Gastroesophageal sphincter (tissue), 4 donors: ENCODE measurements at regions not wholly inside any gene's neighbourhood (a gene's known extent, or its start where the extent isn't known, plus 50 kb on each side); places are given as distances from the start of the nearest gene placed in this dataset.

Experiments used
- ATAC-seq: fragments of 150-250 bp; one replicate; pipeline ENCODE4 v1.9.1; 2016; ENCODE audit warnings: mild to moderate bottlenecking, moderate library complexity
- H3K27ac ChIP-seq, 4 donors: fragments of 200-600 bp; sonication (generic) in 3 of 4; 1 replicate in 3 of 4; 2 replicates in 1 of 4; pipeline ENCODE4 v1.5.1; 2016 to 2019
- H3K27me3 ChIP-seq: fragments of 200-600 bp; sonication (generic); one replicate; pipeline ENCODE4 v1.5.1; 2019
- H3K36me3 ChIP-seq, 2 donors: fragments of 200-600 bp; sonication (generic); one replicate each; pipeline ENCODE4 v1.5.1; 2019; ENCODE audit warnings: control low read depth in 1 of 2
- H3K4me1 ChIP-seq, 3 donors: fragments of 200-600 bp; sonication (generic); 1 replicate in 2 of 3; 2 replicates in 1 of 3; pipeline ENCODE4 v1.5.1; 2016 to 2019; ENCODE audit warnings: control low read depth in 2 of 3
- H3K4me3 ChIP-seq, 2 donors: fragments of 200-600 bp; sonication (generic); one replicate each; pipeline ENCODE4 v1.5.1; 2019; ENCODE audit warnings: mild to moderate bottlenecking in 1 of 2, moderate library complexity in 1 of 2
- H3K9me3 ChIP-seq, 3 donors: fragments of 200-600 bp; sonication (generic); one replicate each; pipeline ENCODE4 v1.5.1; 2017 to 2019; ENCODE audit warnings: control low read depth in 2 of 3
- CTCF ChIP-seq, 4 experiments: fragments of 200-600 bp in 2 of 4; fragments of 450-650 bp in 2 of 4; sonication (generic) in 1 of 4; IDR thresholded peaks; one replicate each; pipeline ENCODE4 v1.5.1; 2017 to 2019; ENCODE audit warnings: antibody characterized with exemption in 4 of 4, mild to moderate bottlenecking in 2 of 4, moderate library complexity in 2 of 4
- EP300 ChIP-seq: sonication (generic); formaldehyde crosslinking; IDR thresholded peaks from one replicate; pipeline ENCODE4 v1.6.1; 2017; ENCODE audit warnings: antibody characterized with exemption, mild to moderate bottlenecking
- POLR2A ChIP-seq, 2 donors: fragments of 450-650 bp; IDR thresholded peaks; one replicate each; pipeline ENCODE4 v1.6.1; 2017; ENCODE audit warnings: antibody characterized with exemption in 2 of 2, mild to moderate bottlenecking in 2 of 2, moderate library complexity in 1 of 2
- POLR2AphosphoS5 ChIP-seq: sonication (generic); formaldehyde crosslinking; IDR thresholded peaks from one replicate; pipeline ENCODE4 v1.6.1; 2017; ENCODE audit warnings: antibody characterized with exemption
- WGBS, 2 donors: methylation state at CpG; one replicate each; pipeline ENCODE4 v1.1.5; 2018; ENCODE audit warnings: low coverage in 1 of 2; 5-methylcytosine and 5-hydroxymethylcytosine counted together

GRCh38 chr10:78620985-78621799 is 447.6 kb upstream of the ZMIZ1 start:
- 68 to 83% methylated on average over 4 to 9 of the region's 9 CpGs for WGBS, 2 donors
- ATAC-seq: no peak

GRCh38 chr10:78623578-78624215 is 445.1 kb upstream of the ZMIZ1 start:
- ATAC-seq: peak; percentile 50
- H3K4me3 ChIP-seq: no peak overlapping the region
- 0 to 16% methylated on average over 1 to 4 of the region's 4 CpGs for WGBS, 2 donors
- H3K27me3 ChIP-seq: no peaks in the 10 kb centered on the region
- TF ChIP-seq POLR2A (IDR thresholded peaks at IDR 0.05): no peak
- peak; percentile 59 for TF ChIP-seq POLR2AphosphoS5
- H3K9me3 ChIP-seq: no peaks in the 10 kb centered on the region
- H3K4me1 ChIP-seq: peaks cover 0 to 18% (median 5%) of the 10 kb centered on the region in 3 donors
- no peaks in the 10 kb centered on the region for H3K36me3 ChIP-seq
- H3K27ac ChIP-seq: peak overlapping the region in 2 of 4 donors; percentile 5 to 10

More at GRCh38 chr10:78620985-78621799, 447.6 kb upstream of the ZMIZ1 start:
- Histone ChIP-seq H3K27me3 (no peaks in the 10 kb centered on the region), H3K36me3 (no peaks in the 10 kb centered on the region), H3K4me1 (peaks cover 0 to 18% (median 5%) of the 10 kb centered on the region in 3 donors), H3K4me3 (no peak overlapping the region), H3K9me3 (no peaks in the 10 kb centered on the region), H3K27ac (no peak overlapping the region)
- no peak for TF ChIP-seq POLR2AphosphoS5
- TF ChIP-seq CTCF (IDR thresholded peaks at IDR 0.05): no peak
- TF ChIP-seq POLR2A (IDR thresholded peaks at IDR 0.05): no peak
- no peak for TF ChIP-seq EP300

GRCh38 chr10:78624791-78625190 is 444.0 kb upstream of the ZMIZ1 start:
- H3K36me3 ChIP-seq: no peaks in the 10 kb centered on the region
- WGBS, 2 donors: no CpG with 5 or more reads among the region's 2 CpGs
- no peaks in the 10 kb centered on the region for H3K27me3 ChIP-seq
- ATAC-seq: no peak
- no peaks in the 10 kb centered on the region for H3K9me3 ChIP-seq
- peak overlapping the region in 1 of 4 donors; percentile 17 for H3K27ac ChIP-seq
- peaks cover 0 to 13% (median 5%) of the 10 kb centered on the region in 3 donors for H3K4me1 ChIP-seq
- TF ChIP-seq EP300: no peak
- H3K4me3 ChIP-seq: no peak overlapping the region

GRCh38 chr10:78626471-78626870 is 442.3 kb upstream of the ZMIZ1 start:
- no peak for TF ChIP-seq POLR2A (IDR thresholded peaks at IDR 0.05)
- TF ChIP-seq CTCF (IDR thresholded peaks at IDR 0.05): no peak
- no peak for TF ChIP-seq POLR2AphosphoS5
- TF ChIP-seq EP300: no peak
- Histone ChIP-seq H3K4me1 (peaks cover 0 to 13% (median 5%) of the 10 kb centered on the region in 3 donors), H3K4me3 (no peak overlapping the region), H3K27ac (no peak overlapping the region), H3K9me3 (no peaks in the 10 kb centered on the region), H3K36me3 (no peaks in the 10 kb centered on the region), H3K27me3 (no peaks in the 10 kb centered on the region)
- no peak for ATAC-seq
- 84 to 100% methylated on average over 1 to 6 of the region's 10 CpGs for WGBS, 2 donors

GRCh38 chr10:78627254-78627795 is 441.4 kb upstream of the ZMIZ1 start:
- Histone ChIP-seq H3K4me1 (peaks cover 0 to 13% (median 5%) of the 10 kb centered on the region in 3 donors), H3K36me3 (no peaks in the 10 kb centered on the region), H3K4me3 (no peak overlapping the region), H3K27me3 (no peaks in the 10 kb centered on the region), H3K27ac (no peak overlapping the region), H3K9me3 (no peaks in the 10 kb centered on the region)
- no peak for TF ChIP-seq CTCF (IDR thresholded peaks at IDR 0.05)
- no peak for TF ChIP-seq POLR2A (IDR thresholded peaks at IDR 0.05)
- TF ChIP-seq EP300: no peak
- TF ChIP-seq POLR2AphosphoS5: no peak
- no peak for ATAC-seq
- WGBS, 2 donors: 72 to 100% methylated on average over 1 to 3 of the region's 3 CpGs
